Chondrocyte (in vitro differentiated cells): ENCODE measurements at regions not wholly inside any gene's neighbourhood (a gene's known extent, or its start where the extent isn't known, plus 50 kb on each side); places are given as distances from the start of the nearest gene placed in this dataset.

ENCODE experiments used
- DNase-seq: peaks from one replicate; pipeline ENCODE4 v3.0.0; 2021; ENCODE audit warnings: mixed read lengths, low spot score
- H3K27ac Mint-ChIP-seq: one replicate; pipeline ENCODE4 v1.8.0; 2021; ENCODE audit warnings: mild to moderate bottlenecking, moderate library complexity, mixed read lengths; ENCODE audit not compliant: unreplicated experiment
- H3K27me3 Mint-ChIP-seq: 2 replicates; pipeline ENCODE4 v1.8.0; 2021; ENCODE audit warnings: low read depth, mixed read lengths
- H3K36me3 Mint-ChIP-seq: 2 replicates; pipeline ENCODE4 v1.8.0; 2021; ENCODE audit warnings: low read depth, mixed read lengths
- H3K4me1 Mint-ChIP-seq: 2 replicates; pipeline ENCODE4 v1.8.0; 2021; ENCODE audit warnings: low read depth, mild to moderate bottlenecking, mixed read lengths
- H3K4me3 Mint-ChIP-seq: one replicate; pipeline ENCODE4 v1.8.0; 2021; ENCODE audit warnings: mild to moderate bottlenecking, moderate library complexity, mixed read lengths; ENCODE audit not compliant: unreplicated experiment
- H3K9me3 Mint-ChIP-seq: 2 replicates; pipeline ENCODE4 v1.8.0; 2021; ENCODE audit warnings: low read depth, mixed read lengths
- TF ChIP-seq, protein P1 (sequence below): fragments of 200-600 bp; sonication (generic); IDR thresholded peaks from 2 replicates; pipeline ENCODE4 v1.5.0; 2021; ENCODE audit warnings: antibody characterized with exemption, mild to moderate bottlenecking, moderate library complexity

DNA sequence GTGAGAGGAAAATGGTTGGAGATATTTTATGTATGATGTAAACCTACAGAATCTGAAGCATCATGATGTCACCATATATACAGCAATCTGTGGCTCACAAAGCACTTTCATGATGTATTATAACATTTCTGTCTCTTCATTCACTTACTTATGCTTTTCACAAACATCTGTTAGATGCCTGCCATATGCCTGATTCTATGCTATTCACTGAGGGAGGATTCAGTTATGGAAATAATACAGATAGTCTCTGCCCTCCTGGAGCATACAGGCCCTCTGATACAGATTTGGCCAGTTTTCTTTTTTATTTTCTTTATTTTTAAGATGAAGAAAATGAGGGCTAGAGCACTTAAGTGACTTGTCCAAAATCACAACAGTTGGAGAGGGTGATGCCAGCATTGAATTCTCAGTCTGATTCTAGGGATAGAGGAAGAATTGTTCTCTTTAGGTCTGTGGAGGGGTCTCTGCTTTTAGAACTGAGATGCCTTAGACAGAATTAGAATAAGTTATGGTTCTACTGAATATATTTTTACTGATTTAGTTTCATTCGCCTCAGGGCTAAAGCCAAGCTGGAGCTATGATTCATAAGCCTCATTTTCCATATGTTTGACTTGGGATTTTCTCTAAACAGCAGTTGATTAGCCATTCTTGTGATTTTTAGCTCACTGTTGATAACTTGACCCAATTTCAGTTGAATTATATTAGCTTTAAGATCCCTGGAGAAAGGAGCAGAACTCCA lies 636.4 kb downstream of the PRELID2 start:
- H3K4me3 Mint-ChIP-seq = no peak overlapping the region
- no peaks in the 10 kb centered on the region for H3K9me3 Mint-ChIP-seq
- peaks cover 7% of the 10 kb centered on the region for H3K4me1 Mint-ChIP-seq
- no peak for DNase-seq
- H3K27me3 Mint-ChIP-seq = no peaks in the 10 kb centered on the region
- no peaks in the 10 kb centered on the region for H3K36me3 Mint-ChIP-seq
- TF ChIP-seq, protein P1, sequence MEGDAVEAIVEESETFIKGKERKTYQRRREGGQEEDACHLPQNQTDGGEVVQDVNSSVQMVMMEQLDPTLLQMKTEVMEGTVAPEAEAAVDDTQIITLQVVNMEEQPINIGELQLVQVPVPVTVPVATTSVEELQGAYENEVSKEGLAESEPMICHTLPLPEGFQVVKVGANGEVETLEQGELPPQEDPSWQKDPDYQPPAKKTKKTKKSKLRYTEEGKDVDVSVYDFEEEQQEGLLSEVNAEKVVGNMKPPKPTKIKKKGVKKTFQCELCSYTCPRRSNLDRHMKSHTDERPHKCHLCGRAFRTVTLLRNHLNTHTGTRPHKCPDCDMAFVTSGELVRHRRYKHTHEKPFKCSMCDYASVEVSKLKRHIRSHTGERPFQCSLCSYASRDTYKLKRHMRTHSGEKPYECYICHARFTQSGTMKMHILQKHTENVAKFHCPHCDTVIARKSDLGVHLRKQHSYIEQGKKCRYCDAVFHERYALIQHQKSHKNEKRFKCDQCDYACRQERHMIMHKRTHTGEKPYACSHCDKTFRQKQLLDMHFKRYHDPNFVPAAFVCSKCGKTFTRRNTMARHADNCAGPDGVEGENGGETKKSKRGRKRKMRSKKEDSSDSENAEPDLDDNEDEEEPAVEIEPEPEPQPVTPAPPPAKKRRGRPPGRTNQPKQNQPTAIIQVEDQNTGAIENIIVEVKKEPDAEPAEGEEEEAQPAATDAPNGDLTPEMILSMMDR = no peak
- H3K27ac Mint-ChIP-seq = no peak overlapping the region

DNA sequence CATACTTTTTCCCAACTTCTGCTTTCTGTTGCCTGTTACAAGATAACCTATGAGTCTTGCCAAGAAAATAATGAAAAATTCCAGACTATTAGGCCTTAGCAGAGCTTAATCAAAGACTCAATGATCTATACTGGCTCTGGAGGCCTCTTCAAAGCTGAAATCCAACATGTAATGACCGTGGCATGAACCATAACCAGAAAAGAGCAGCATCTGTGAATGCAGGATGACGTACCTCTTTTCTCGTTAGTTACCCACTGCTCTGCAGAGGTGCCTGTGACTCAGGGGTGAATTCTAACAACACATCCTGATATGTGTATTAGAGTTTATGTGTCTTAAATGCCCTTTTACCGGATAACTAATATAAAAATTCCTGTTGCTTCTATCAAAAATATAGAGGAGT lies 645.4 kb downstream of the PRELID2 start:
- H3K9me3 Mint-ChIP-seq = no peaks in the 10 kb centered on the region
- no peaks in the 10 kb centered on the region for H3K36me3 Mint-ChIP-seq
- H3K27me3 Mint-ChIP-seq = no peaks in the 10 kb centered on the region
- DNase-seq = no peak
- no peaks in the 10 kb centered on the region for H3K4me1 Mint-ChIP-seq
- no peak overlapping the region for H3K27ac Mint-ChIP-seq
- TF ChIP-seq, protein P1 = no peak
- no peak overlapping the region for H3K4me3 Mint-ChIP-seq

DNA sequence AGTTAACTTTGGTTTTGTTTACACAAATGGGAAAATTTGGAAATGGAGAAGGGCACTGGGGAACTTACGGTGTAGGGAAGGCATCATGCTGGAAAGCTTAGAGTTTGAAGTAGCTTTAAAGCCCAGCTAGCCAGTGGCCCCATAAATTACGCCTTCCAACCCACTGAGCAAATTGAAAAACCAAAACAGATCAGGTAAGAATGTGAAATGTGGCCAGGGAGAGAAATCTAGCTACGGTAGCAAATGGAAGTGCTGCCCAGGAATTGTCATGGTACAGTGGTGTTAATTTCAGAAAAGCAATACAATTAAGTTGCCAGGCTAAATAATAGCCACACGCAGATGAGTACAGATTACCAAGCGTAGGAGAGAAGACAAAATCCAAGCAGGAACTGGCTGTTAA lies 654.8 kb downstream of the PRELID2 start:
- no peaks in the 10 kb centered on the region for H3K27me3 Mint-ChIP-seq
- H3K36me3 Mint-ChIP-seq = no peaks in the 10 kb centered on the region
- no peak overlapping the region for H3K27ac Mint-ChIP-seq
- TF ChIP-seq, protein P1 = no peak
- no peaks in the 10 kb centered on the region for H3K9me3 Mint-ChIP-seq
- peaks cover 12% of the 10 kb centered on the region for H3K4me1 Mint-ChIP-seq
- H3K4me3 Mint-ChIP-seq = no peak overlapping the region
- DNase-seq = no peak

DNA sequence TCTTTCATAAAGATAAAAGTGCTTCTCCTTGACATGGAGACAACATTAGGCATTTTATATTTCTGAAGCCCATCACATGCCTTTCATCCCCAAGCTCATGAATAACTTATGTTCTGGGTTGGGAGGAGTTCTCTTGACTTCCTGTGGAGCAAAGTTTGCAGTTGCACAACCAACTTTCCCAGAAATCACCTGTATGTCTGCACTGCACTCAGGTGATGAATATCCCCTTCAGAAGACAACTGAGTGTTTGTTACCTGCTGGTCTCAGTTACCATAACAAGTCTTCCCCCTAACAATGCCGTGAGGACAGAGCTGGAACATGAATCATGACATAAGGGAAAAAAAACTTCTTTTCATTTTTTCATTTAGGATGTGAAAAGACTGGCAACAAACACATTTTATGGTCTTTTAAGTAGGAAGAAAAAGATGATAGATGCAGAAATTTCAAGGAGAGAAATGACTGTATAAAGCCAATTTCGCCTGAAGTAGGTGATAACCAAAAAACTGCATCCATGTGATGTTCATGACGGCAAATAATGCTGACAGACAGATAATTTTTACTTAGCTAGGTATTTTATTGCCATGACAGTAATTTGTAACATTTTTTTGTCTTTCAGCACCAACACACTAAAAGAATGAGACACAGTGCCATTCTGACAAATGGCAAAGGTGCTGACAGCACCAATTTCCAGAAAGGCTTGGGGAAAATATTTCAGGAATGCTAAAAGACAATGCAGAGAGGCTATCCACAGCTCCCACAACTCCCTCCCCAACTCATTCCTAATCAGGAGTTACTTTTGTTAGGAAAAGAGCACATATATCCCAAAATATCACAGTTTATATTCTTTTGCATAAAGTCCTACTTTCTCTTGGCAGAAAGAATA lies 656.3 kb downstream of the PRELID2 start:
- Mint-ChIP-seq H3K27ac (no peak overlapping the region), H3K9me3 (no peaks in the 10 kb centered on the region), H3K4me1 (peaks cover 12% of the 10 kb centered on the region), H3K4me3 (no peak overlapping the region), H3K36me3 (no peaks in the 10 kb centered on the region), H3K27me3 (no peaks in the 10 kb centered on the region)
- DNase-seq = no peak
- TF ChIP-seq, protein P1 = no peak

DNA sequence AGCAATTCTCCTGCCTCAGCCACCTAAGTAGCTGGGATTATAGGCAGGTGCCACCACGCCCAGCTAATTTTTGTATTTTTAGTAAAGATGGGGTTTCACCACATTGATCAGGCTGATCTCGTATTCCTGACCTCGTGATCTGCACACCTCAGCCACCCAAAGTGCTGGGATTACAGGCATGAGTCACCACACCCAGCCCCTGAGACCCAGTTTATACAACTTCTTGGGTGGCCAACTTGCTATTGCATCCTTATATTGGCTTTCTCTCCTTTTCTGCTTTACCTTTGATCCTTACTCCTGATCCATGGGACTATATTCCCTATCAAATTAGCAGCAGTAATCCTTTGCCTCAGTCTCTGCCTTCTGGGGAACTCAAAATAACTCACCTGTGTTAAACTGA lies 659.1 kb downstream of the PRELID2 start:
- Mint-ChIP-seq H3K4me1 (peaks cover 12% of the 10 kb centered on the region), H3K9me3 (no peaks in the 10 kb centered on the region), H3K27me3 (no peaks in the 10 kb centered on the region), H3K4me3 (no peak overlapping the region), H3K27ac (no peak overlapping the region), H3K36me3 (no peaks in the 10 kb centered on the region)
- TF ChIP-seq, protein P1 = no peak
- DNase-seq = no peak
